Activated T-cell treated with anti-CD3 and anti-CD28 coated beads, Interleukin-2, amount 50 U/mL, for 1 hour (primary cell): ENCODE measurements at regions not wholly inside any gene's neighbourhood (a gene's known extent, or its start where the extent isn't known, plus 50 kb on each side); places are given as distances from the start of the nearest gene placed in this dataset.
"Not testable (repeated sequence)": the region's sequence is repeated elsewhere in the genome, so short reads cannot be mapped to it uniquely, and the experiment has no call there.

ENCODE experiments used
- DNase-seq: peaks from one replicate; pipeline ENCODE4 v3.0.0-alpha.2; 2020

DNA sequence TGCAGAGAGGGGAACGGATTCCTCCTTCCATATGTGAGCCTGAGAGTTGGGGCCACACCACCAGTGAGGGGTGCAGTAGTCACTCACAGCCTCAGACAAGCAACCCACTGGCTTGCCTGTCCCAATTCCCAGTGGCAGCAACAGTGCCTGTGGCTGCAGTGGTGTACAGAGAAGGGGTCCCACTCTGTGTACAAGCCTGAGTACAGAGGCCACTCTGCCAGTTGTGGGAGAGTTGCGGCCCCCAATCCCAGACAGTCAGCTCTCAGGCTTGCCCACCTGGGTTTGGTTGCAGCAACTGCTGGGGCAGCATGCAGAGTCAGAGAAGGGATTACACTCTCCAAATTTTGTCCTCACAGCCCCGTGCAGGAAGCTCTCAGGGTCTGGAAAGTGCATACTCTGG, 133.2 kb upstream of the RFX3 start:
- no peak for DNase-seq

DNA sequence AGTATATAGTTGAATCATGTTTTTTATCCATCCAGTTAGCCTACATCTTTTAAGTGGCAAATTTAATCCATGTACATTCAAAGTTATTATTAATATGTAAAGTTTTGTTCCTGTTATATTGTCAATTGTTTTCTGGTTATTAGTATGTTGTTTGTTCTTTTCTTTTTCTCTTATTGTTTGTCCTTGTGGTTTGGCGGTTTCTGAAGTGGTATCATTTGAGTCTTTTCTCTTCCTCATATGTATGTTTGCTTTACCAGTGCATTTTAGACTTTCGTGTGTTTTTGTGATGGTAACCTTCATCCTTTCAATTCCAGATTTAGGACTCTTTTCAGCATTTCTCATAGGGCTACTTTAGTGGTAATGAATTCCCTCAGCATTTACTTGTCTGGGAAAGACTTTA, 130.4 kb upstream of the RFX3 start:
- DNase-seq = no peak

DNA sequence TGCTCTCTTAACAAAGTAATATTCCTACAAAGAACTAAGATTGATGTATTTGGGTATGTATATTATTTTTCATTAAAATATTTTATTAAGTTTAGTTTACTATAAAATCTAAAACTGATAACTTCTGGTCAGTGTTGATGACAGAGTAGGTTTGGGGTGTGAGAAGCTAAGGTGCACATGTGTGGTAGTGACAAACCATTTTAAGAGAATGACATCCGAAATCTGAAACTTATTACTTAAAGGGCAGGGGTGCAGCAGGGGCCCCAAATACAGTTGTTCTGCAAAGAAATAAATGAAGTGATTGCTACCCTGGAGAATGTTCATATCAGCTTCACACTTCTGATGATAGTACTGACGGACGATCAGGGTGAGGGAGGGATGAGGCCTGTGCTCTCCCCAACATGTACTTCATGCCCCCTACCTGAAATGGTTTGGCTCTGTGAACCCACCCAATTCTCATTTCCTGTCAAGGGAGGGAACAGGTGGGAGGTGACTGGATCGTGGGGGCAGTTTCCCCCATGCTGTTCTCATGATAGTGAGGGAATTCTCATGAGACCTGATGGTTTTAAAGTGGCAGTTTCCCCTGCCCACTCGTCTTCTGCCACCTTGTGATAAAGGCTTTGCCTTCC, 125.3 kb upstream of the RFX3 start:
- DNase-seq = no peak

DNA sequence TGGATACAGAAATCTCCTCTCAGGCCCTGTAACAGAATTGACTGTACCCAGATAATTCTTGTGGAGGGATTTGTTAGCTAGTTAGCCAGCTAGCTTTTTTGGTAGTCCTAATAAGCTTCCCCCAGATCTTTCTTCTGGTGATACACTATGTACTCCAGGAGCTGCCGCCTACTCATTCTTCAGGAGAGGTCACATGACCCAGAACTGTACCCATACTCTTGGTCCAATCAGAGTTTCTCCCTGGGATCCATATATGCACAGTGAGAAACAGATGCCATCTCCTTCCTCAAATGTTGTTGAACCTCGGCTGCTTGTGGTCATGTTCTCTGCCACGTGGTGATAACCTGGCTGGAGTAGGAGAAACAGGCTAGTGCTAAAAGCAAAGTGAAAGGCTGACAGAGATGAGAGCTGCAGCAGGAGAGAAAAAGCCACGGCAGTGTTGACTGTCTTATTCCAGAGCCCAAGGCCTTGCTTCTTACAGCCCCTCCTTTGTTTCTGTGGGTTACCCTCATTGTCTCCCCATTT, 123.0 kb upstream of the RFX3 start:
- no peak for DNase-seq

DNA sequence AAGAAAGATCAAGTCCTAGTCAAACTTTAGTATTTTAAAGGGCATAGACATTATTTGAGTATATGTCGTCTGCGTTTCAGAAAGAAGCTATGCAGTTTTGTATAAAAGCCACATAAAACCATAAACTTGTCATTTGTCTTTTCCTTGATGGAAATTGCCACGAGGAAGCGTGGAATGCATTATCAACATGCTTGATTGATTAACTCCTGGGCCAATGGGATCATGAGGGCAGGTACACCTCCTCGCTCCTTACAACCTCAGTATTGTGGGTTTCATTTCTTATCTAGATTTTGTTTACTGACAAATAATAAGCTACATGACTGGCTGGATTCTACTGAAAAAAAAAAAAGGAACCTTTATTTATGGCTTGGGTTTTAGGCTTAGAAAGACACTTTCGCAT, 122.5 kb upstream of the RFX3 start:
- no peak for DNase-seq

DNA sequence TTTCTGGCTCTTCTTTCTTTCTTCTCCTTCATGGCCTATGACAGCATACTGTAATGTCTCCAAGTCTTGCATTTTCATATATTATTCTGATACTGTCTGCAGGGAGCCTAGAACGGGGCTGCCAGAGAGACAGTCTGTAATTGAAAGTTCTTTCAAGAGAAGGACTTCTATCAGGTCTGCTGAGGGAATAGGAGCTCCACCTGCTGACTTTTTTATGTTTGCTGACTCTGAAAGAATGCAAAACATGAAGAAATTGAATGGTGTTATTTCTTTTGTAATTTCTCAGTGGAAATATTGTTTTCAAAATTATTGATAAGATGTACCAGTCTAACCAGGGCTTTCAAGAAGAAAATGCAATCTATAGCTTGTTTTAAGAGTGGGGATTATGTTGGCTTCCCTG, 121.9 kb upstream of the RFX3 start:
- no peak for DNase-seq

DNA sequence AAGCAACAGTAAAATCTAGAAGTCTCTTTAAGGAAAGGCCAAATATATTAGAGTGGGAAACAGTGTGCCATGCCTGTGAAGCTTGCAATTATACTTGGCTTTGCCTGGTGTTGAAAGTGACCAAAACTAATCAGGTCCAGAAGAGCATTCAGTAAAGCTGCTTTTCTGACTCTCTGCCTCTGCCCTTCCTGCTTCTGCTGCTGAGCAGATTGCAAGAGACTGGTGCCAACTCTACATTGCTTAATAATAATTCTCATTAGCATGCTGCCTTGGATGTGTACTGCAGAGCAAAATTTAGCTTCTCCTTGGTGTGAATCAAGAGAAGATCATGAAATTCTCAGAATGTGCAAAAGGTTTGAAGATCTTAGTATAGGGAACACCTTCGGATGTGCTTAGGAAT, 120.4 kb upstream of the RFX3 start:
- no peak for DNase-seq

DNA sequence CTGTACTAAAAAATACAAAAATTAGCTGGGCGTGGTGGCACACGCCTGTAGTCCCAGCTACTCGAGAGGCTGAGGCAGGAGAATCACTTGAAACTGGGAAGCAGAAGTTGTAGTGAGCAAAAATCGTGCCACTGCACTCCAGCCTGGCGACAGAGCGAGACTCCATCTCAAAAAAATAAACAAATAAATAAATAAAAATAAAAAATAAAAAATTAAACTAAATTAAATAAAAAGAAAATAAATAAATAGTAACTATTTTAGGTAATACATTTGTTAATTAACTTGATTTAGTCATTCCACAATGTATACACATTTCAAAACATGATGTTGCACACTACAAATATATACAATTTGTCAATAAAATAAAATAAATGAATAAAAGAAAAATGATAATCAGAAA, 116.3 kb upstream of the RFX3 start:
- DNase-seq = not testable (repeated sequence)

DNA sequence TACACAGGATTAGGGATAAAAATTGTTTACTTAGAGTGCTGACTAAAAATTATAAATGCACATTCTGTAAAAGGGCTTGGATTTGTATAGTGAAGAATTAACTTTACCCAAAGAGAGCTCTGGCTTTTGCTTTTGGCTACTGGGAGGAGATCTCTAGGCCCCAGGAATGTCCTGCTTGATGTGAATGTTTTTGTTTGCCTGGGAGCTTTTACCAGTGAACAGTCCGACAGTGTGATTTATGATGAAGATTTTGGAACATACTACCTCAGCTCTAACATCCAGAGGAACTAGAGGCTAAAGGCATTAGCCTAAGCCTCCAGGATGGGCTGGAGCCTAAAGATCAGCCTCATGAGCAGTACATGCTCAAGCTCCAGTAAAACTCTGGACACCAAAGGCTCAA, 103.7 kb upstream of the RFX3 start:
- no peak for DNase-seq

DNA sequence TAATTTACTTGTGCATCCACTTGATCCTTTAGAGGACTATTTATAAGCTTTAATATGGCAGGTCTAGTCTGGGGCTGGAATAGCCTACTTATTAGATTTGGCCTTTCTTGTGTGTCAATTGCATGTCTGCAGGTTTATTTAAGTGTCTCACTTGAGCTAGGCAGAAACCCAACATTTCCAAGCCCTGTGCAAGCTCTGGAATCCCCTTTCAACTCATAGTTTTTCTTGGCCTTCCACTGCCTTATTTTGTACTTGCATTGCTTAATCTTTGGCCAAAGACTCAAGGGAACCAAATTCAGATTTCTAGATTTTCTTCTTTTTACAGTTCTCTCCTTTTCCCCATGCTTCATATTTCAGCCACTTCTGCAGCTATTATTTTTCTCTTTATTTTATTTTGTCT, 102.4 kb upstream of the RFX3 start:
- no peak for DNase-seq

GRCh38 chr9:3608011-3608410, 82.2 kb upstream of the RFX3 start:
- no peak for DNase-seq

DNA sequence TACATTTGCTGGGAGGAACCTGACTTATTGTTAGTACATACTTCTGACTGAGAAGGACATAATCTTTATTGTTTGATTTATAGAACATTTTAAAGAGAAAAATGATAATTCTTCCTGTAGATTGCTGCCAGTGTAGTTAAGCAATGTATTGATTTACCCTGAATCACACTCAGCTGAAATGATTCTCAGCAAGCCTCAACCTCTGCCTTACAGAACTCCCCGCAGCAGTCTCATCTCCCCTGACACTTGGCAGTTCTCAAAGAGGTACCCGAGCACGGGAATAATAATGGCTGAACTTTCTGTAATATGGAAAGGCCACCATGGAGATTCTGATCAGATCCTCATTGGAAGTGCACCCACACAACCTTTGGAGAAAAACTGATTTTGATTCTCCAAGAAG, 74.9 kb upstream of the RFX3 start:
- DNase-seq = no peak

GRCh38 chr9:3597792-3598191, 72.0 kb upstream of the RFX3 start:
- no peak for DNase-seq

GRCh38 chr9:3586066-3586465, 60.3 kb upstream of the RFX3 start:
- DNase-seq = no peak

DNA sequence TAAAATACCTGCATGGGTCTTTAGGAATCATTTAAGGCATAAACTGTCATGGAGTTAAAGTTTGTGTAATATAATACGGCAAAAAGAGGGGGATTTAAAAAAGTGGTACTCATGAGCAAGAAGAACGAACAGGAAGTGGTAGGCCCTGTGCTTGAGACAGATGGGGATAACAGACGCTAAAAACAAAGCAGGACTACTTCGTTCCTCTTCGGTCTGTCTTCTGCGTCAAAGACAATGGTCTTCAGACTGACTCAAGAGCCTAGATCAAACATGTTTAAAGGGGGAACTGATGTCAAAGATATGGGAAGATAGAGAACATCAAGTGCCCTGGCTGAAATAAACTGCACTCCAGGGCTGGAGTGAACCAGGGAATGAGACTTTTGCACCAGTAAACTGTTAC, 59.8 kb upstream of the RFX3 start:
- DNase-seq = no peak

DNA sequence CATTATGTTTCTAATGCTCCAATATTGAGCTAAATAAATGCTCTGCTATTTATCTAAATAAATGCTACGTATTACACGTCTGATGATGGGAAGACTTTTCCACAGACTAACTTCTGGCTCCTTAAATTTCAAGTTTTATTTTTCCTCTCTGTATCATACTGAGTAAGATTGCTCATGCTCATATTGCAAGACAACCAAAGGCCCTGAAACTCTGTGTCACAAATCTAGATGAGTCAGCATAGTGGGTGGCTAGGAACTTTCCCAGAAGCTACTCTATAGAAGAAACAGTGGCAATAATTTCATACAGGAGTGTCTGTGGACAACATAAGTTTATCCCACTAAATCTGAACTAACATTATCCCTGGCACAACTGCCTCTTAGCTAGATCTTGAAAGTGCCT, 53.0 kb upstream of the RFX3 start:
- no peak for DNase-seq

- no peak for DNase-seq
Measured at GRCh38 chr9:3576328-3576727, 50.5 kb upstream of the RFX3 start.

DNA sequence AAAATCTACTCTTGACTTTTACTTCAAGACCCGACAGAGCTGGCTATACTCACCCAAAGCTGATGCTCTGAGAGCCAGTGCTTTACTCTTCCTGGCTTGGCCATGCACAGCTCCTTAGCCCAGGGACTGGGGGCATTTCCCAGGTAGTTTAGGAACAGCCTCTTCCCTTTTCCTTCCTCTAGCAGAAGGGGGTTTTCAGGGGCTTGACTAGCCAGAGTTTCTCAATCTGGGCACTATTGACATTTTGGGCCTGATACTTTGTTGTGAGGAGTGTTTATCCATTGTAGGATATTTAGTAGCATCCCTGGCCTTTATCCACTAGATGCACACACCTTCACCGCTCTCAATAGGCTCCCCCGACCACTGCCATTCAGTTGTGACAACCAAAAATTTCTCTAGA, 50.0 kb upstream of the RFX3 start:
- DNase-seq = no peak
